ENCODE measurements at regions not wholly inside any gene's neighbourhood (a gene's known extent, or its start where the extent isn't known, plus 50 kb on each side); places are given as distances from the start of the nearest gene placed in this dataset.

DNA sequence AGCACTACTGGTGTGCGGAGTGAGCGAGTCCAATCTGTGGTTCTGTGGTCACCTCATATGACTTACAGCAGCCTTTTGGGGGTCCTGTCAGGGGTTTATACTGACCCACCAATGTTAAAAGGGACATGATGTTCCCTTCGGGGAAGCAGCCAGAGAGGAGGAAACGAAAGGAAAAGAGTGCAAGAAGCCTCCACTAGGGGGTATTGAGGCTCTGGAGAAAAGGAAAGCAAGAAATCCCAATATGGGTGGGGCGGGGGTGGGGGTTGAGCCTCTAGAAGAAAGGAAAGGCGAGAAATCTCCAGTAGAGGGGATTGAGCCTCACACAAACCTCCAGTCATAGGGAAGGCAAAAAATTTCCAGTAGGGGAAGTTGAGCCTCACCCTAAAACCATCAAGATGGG is 249.3 kb upstream of the ECI2 start:
- intact Hi-C loops (cut with DNase I): no loop called here
- TF ChIP-seq, protein P1, sequence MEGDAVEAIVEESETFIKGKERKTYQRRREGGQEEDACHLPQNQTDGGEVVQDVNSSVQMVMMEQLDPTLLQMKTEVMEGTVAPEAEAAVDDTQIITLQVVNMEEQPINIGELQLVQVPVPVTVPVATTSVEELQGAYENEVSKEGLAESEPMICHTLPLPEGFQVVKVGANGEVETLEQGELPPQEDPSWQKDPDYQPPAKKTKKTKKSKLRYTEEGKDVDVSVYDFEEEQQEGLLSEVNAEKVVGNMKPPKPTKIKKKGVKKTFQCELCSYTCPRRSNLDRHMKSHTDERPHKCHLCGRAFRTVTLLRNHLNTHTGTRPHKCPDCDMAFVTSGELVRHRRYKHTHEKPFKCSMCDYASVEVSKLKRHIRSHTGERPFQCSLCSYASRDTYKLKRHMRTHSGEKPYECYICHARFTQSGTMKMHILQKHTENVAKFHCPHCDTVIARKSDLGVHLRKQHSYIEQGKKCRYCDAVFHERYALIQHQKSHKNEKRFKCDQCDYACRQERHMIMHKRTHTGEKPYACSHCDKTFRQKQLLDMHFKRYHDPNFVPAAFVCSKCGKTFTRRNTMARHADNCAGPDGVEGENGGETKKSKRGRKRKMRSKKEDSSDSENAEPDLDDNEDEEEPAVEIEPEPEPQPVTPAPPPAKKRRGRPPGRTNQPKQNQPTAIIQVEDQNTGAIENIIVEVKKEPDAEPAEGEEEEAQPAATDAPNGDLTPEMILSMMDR (IDR thresholded peaks at IDR 0.05): no peak
- Histone ChIP-seq H3K9me3 (peaks cover 19% of the 10 kb centered on the region), H3K27ac (no peak overlapping the region), H3K4me3 (no peak overlapping the region), H3K27me3 (ENCODE audit: low read depth) (no peaks in the 10 kb centered on the region), H3K4me1 (no peaks in the 10 kb centered on the region), H3K36me3 (no peaks in the 10 kb centered on the region)
- no peak for ATAC-seq
- no peak for DNase-seq

DNA sequence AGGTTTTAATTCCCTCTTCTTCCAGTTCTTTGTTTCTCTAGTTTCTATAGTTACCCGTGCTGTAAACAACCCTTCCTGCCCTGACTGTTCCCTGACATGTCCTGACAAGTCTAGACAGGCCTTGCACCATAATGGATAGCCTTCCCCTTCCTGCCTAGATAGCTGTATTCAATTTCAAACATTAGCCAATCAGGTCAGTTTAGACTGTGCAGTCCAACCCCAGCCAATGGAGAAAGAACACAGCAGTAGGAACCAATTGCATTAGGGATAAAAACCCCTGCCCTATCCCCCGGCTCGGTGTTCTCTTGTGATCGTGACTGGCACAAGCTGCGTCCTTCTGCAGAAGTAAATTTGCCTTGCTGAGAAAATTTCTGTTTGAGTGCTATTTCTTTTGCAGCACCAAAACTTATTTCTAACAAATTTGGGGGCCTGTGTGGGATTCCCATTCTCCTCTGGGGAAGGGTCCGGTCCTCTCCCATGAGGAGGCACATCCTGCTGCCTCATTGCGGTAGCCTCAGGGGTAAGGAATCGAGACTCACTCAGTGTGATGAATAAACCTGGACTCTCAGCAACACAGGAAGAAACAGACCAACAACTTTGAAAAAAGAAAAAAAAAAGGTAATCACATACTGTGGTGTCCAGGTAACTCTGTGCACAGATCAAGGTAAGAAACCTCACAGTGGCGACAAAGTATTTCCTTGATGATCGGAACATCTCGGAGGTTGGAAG is 248.7 kb upstream of the ECI2 start:
- Histone ChIP-seq H3K27ac (no peak overlapping the region), H3K4me3 (no peak overlapping the region), H3K4me1 (no peaks in the 10 kb centered on the region), H3K9me3 (peaks cover 19% of the 10 kb centered on the region), H3K36me3 (no peaks in the 10 kb centered on the region), H3K27me3 (ENCODE audit: low read depth) (no peaks in the 10 kb centered on the region)
- no peak for ATAC-seq
- DNase-seq: no peak
- TF ChIP-seq, protein P1 (IDR thresholded peaks at IDR 0.05): no peak
- intact Hi-C loops (cut with DNase I): no loop called here

DNA sequence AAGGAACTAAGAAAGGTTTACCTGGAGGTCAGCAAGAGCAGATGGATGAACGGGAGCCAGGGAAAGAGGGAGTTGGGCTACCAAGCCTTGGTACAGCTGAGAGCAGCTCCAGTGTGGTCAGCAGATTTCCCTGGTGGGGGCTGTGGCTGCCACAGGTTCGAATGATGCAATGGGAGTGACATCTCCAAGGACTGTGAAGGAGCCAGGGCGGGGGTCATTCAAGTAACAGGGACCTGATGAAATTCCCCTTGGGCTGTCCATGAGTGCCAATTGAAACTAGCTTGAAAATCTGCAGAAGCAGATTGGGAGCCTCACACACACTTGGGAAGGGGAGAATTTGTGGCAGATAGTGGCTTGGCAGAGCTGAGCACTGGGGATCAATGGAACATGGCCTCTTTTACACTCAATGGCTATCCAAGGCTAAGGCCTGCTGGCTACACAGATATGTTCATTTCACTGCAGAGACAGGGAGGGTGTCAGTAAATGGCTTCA is 247.0 kb upstream of the ECI2 start:
- Histone ChIP-seq H3K36me3 (no peaks in the 10 kb centered on the region), H3K27me3 (ENCODE audit: low read depth) (no peaks in the 10 kb centered on the region), H3K9me3 (peaks cover 19% of the 10 kb centered on the region), H3K4me3 (no peak overlapping the region), H3K4me1 (no peaks in the 10 kb centered on the region), H3K27ac (no peak overlapping the region)
- DNase-seq (no peak), ATAC-seq (no peak)
- intact Hi-C loops (cut with DNase I): no loop called here
- TF ChIP-seq, protein P1 (IDR thresholded peaks at IDR 0.05): no peak

DNA sequence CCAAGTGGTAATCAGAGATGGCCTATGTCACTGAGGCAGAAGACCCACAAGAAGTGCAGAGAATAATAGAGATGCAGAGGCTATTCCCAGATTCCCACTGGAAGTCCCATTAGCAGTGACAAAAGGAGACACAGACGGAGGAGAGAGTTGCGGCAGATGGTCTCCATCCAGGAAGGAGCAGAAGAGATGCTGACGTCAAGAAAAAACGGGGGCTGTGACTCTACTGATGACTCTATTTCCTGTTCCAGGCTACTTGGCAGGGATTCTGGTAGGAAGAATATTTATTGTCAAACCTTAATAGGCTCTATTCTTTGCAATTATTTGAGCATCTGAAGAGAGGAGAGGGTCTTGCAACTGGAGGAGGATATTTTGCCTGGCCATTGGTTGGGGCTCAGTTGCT is 246.0 kb upstream of the ECI2 start:
- DNase-seq (no peak), ATAC-seq (no peak)
- intact Hi-C loops (cut with DNase I): no loop called here
- Histone ChIP-seq H3K27me3 (ENCODE audit: low read depth) (no peaks in the 10 kb centered on the region), H3K4me3 (no peak overlapping the region), H3K9me3 (peaks cover 19% of the 10 kb centered on the region), H3K27ac (no peak overlapping the region), H3K4me1 (no peaks in the 10 kb centered on the region), H3K36me3 (no peaks in the 10 kb centered on the region)
- TF ChIP-seq, protein P1 (IDR thresholded peaks at IDR 0.05): no peak

DNA sequence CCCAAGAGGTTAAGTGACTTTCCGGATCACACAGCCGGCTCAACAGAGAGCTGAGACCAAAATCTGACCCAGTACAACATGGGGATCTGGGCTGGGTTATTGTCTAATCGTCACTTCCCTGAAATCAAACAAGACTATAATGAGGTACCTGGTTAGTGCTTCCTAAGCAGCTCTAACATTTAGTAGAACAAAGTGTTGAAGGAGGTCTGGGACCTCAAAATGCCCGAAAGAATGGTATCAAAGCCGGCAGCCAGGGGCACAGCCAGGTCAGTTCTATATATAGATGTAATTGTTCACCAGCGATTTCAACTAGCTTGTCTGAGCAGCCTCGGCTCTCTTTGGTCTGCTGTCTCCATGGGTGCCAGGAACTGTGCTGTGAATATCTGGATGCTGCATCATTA is 245.5 kb upstream of the ECI2 start:
- intact Hi-C loops (cut with DNase I): no loop called here
- H3K27me3 ChIP-seq (ENCODE audit: low read depth): no peaks in the 10 kb centered on the region
- no peak for DNase-seq
- TF ChIP-seq, protein P1 (IDR thresholded peaks at IDR 0.05): no peak
- H3K36me3 ChIP-seq: no peaks in the 10 kb centered on the region
- no peak overlapping the region for H3K27ac ChIP-seq
- H3K4me1 ChIP-seq: no peaks in the 10 kb centered on the region
- no peak for ATAC-seq
- H3K9me3 ChIP-seq: peaks cover 19% of the 10 kb centered on the region
- H3K4me3 ChIP-seq: no peak overlapping the region
